ENCODE measurements at regions not wholly inside any gene's neighbourhood (a gene's known extent, or its start where the extent isn't known, plus 50 kb on each side); places are given as distances from the start of the nearest gene placed in this dataset.

- H3K9ac ChIP-seq (replicated peaks; ENCODE audit: extremely low read depth, insufficient read depth, low read length): no peak overlapping the region
- intact Hi-C loops (cut with micrococcal nuclease): no loop called here
- no peaks in the 10 kb centered on the region for H4K20me1 ChIP-seq (replicated peaks; ENCODE audit: control insufficient read depth, extremely low read depth, insufficient read depth, low read length)
- H3K27ac ChIP-seq (ENCODE audit: insufficient read depth, low read depth, low read length): no peak overlapping the region
- dilution Hi-C loops (cut with MboI; ENCODE audit: extremely low pct_ligation_motif_present, low sequenced_read_pairs): no loop called here
- no TSS peak for BruUV-seq (replicated peaks)
- FAIRE-seq (no peak), DNase-seq (ENCODE audit: low read depth, low spot score) (no peak)
- H3K79me2 ChIP-seq (ENCODE audit: control insufficient read depth, insufficient read depth, low read length): no peaks in the 10 kb centered on the region
- no peak overlapping the region for H3K4me3 ChIP-seq (replicated peaks in 1 of 3; ENCODE audit: insufficient read depth in 1 of 3, low read depth in 1 of 3, low read length in 3 of 3)
- no peaks in the 10 kb centered on the region for H3K4me1 ChIP-seq (ENCODE audit: control insufficient read depth, extremely low read depth, insufficient read depth, low read length)
- no peaks in the 10 kb centered on the region for H3K9me1 ChIP-seq (replicated peaks; ENCODE audit: control insufficient read depth, extremely low read depth, insufficient read depth, low read length)
- no peak overlapping the region for H2AFZ ChIP-seq (ENCODE audit: low read depth, low read length)
- no peaks in the 10 kb centered on the region for H3K9me3 ChIP-seq (replicated peaks; ENCODE audit: control insufficient read depth, insufficient read depth, low read length)
- H3K27me3 ChIP-seq (ENCODE audit: control insufficient read depth in 2 of 2, insufficient read depth in 2 of 2, low read length in 2 of 2): no peaks in the 10 kb centered on the region
- no peaks in the 10 kb centered on the region for H3K36me3 ChIP-seq (ENCODE audit: control insufficient read depth in 2 of 2, extremely low read depth in 1 of 2, insufficient read depth in 2 of 2, low read length in 2 of 2)
- ChIA-PET POLR2A (no interaction called here), CTCF (no interaction called here)
- TF ChIP-seq, protein P1, sequence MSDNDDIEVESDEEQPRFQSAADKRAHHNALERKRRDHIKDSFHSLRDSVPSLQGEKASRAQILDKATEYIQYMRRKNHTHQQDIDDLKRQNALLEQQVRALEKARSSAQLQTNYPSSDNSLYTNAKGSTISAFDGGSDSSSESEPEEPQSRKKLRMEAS (IDR thresholded peaks at IDR 0.05; ENCODE audit: insufficient read depth, insufficient read length): no peak
- no peak for TF ChIP-seq MYC (IDR thresholded peaks at IDR 0.05; ENCODE audit: low read depth, low read length)
- no peak for TF ChIP-seq FOS (IDR thresholded peaks at IDR 0.05; ENCODE audit: borderline replicate concordance, insufficient read depth, low read length)
- no peak overlapping the region for H3K4me2 ChIP-seq (ENCODE audit: insufficient read depth, low read length)
Observed at GRCh38 chr11:120020486-120020885, 117.4 kb downstream of the TRIM29 start.

DNA sequence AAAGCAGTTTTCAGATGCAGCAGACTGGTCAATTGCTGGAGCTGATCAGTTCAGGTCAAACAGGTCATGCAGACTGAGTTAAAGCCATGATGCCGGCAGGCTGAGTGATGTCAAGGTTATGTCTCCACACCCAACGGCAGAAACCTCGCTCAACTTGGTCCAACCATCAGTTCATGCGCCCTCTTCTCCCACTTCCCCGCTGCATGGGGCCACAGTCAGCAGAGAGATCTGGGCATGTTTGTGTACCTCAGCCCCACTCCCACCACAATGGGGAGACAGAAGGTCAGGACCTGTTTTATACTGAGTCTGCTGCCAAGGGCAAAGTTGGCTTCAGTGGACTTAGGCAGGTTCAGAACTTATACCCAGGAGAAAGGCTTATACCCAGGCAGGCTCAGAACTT is 118.7 kb downstream of the TRIM29 start:
- no peak for FAIRE-seq
- intact Hi-C loops (cut with micrococcal nuclease): no loop called here
- DNase-seq (ENCODE audit: low read depth, low spot score): no peak
- TF ChIP-seq POLR2A (IDR thresholded peaks at IDR 0.05; ENCODE audit: low read depth, low read length): no peak
- TF ChIP-seq MYC (IDR thresholded peaks at IDR 0.05; ENCODE audit: low read depth, low read length): no peak
- TF ChIP-seq CTCF (IDR thresholded peaks at IDR 0.05; ENCODE audit: extremely low read depth in 1 of 2, insufficient read depth in 1 of 2, low read depth in 1 of 2, low read length in 2 of 2): no peak
- TF ChIP-seq GATA2 (IDR thresholded peaks at IDR 0.05; ENCODE audit: insufficient read depth, insufficient read length, low read depth, low read length): no peak
- TF ChIP-seq POLR2AphosphoS5 (IDR thresholded peaks at IDR 0.05; ENCODE audit: insufficient read depth, low read depth, low read length): no peak
- no peak for TF ChIP-seq JUN (IDR thresholded peaks at IDR 0.05; ENCODE audit: borderline replicate concordance, insufficient read depth, insufficient read length, low read depth)
- no peak for TF ChIP-seq FOS (IDR thresholded peaks at IDR 0.05; ENCODE audit: borderline replicate concordance, insufficient read depth, low read length)
- TF ChIP-seq, protein P1 (IDR thresholded peaks at IDR 0.05; ENCODE audit: insufficient read depth, insufficient read length): no peak
- no peak for TF ChIP-seq EZH2 (IDR thresholded peaks at IDR 0.05; ENCODE audit: borderline replicate concordance, low read depth, low read length, severe bottlenecking)
- H3K36me3 ChIP-seq (ENCODE audit: control insufficient read depth in 2 of 2, extremely low read depth in 1 of 2, insufficient read depth in 2 of 2, low read length in 2 of 2): no peaks in the 10 kb centered on the region
- no TSS peak for BruUV-seq (replicated peaks)
- no peak overlapping the region for H2AFZ ChIP-seq (ENCODE audit: low read depth, low read length)
- no peak overlapping the region for H3K9ac ChIP-seq (replicated peaks; ENCODE audit: extremely low read depth, insufficient read depth, low read length)
- H3K9me1 ChIP-seq (replicated peaks; ENCODE audit: control insufficient read depth, extremely low read depth, insufficient read depth, low read length): no peaks in the 10 kb centered on the region
- no peaks in the 10 kb centered on the region for H4K20me1 ChIP-seq (replicated peaks; ENCODE audit: control insufficient read depth, extremely low read depth, insufficient read depth, low read length)
- no peak overlapping the region for H3K4me2 ChIP-seq (ENCODE audit: insufficient read depth, low read length)
- dilution Hi-C loops (cut with MboI; ENCODE audit: extremely low pct_ligation_motif_present, low sequenced_read_pairs): no loop called here
- POLR2A ChIA-PET: no interaction called here
- CTCF ChIA-PET: no interaction called here
- no peak overlapping the region for H3K27ac ChIP-seq (ENCODE audit: insufficient read depth, low read depth, low read length)
- H3K27me3 ChIP-seq (ENCODE audit: control insufficient read depth in 2 of 2, insufficient read depth in 2 of 2, low read length in 2 of 2): no peaks in the 10 kb centered on the region
- no peak overlapping the region for H3K4me3 ChIP-seq (replicated peaks in 1 of 3; ENCODE audit: insufficient read depth in 1 of 3, low read depth in 1 of 3, low read length in 3 of 3)
- H3K4me1 ChIP-seq (ENCODE audit: control insufficient read depth, extremely low read depth, insufficient read depth, low read length): no peaks in the 10 kb centered on the region
- no peaks in the 10 kb centered on the region for H3K9me3 ChIP-seq (replicated peaks; ENCODE audit: control insufficient read depth, insufficient read depth, low read length)
- no peaks in the 10 kb centered on the region for H3K79me2 ChIP-seq (ENCODE audit: control insufficient read depth, insufficient read depth, low read length)

Measured in endothelial cell of umbilical vein (primary cell).